ENCODE measurements at regions not wholly inside any gene's neighbourhood (a gene's known extent, or its start where the extent isn't known, plus 50 kb on each side); places are given as distances from the start of the nearest gene placed in this dataset.
"Not testable (repeated sequence)": the region's sequence is repeated elsewhere in the genome, so short reads cannot be mapped to it uniquely, and the experiment has no call there.

DNA sequence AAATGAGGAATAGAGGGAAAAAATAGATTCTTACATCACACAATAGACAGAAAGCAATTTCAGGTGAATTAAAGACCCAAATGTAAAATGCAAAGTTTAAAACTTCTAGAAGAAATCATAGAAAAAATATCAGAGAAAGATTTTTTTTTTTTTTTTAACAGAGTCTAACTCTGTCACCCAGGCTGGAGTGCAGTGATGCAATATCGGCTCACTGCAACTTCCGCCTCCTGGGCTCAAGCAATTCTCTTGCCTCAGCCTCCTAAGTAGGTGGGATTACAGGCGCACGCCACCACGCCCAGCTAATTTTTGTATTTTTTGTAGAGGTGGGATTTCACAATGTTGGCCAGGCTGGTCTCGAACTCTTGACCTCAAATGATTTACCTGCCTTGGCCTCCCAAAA, 141.8 kb downstream of the COPRS start:
- not testable (repeated sequence) for H3K4me3 ChIP-seq (ENCODE audit: low read length); H3K27ac ChIP-seq (ENCODE audit: low read length); H3K36me3 ChIP-seq (ENCODE audit: control insufficient read depth, insufficient read depth, low read length); DNase-seq (ENCODE audit: low read depth, low spot score); H3K4me1 ChIP-seq (ENCODE audit: control insufficient read depth, insufficient read depth, low read length); H3K27me3 ChIP-seq (ENCODE audit: control insufficient read depth, insufficient read depth, low read length); H3K9me3 ChIP-seq (ENCODE audit: control insufficient read depth, insufficient read depth, low read length)
- WGBS (ENCODE audit: insufficient coverage, insufficient read length), result no CpG with 5 or more reads among the region's 6 CpGs

DNA sequence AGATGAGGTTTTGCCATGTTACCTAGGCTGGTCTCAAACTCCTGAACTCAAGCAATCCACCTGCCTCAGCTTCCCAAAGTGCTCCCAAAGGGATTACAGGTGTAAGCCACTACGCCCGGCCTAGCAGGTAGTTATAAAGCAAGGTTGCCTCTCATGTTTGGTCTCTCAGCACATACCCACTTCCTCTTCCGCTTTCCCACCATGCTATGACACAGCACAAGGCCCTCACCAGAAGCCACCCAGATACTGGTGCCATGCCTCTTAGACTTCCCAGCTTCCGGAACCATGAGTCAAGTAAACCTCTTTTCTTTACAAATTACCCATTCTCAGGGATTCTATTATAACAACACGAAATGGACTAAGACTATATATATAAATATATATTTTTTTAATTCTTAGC, 143.6 kb downstream of the COPRS start:
- H3K27ac ChIP-seq (ENCODE audit: low read length), result no peak overlapping the region
- WGBS (ENCODE audit: insufficient coverage, insufficient read length), result no CpG with 5 or more reads among the region's 5 CpGs
- no peak overlapping the region for H3K4me3 ChIP-seq (ENCODE audit: low read length)
- no peak for DNase-seq (ENCODE audit: low read depth, low spot score)
- no peaks in the 10 kb centered on the region for H3K27me3 ChIP-seq (ENCODE audit: control insufficient read depth, insufficient read depth, low read length)
- no peaks in the 10 kb centered on the region for H3K9me3 ChIP-seq (ENCODE audit: control insufficient read depth, insufficient read depth, low read length)
- no peaks in the 10 kb centered on the region for H3K36me3 ChIP-seq (ENCODE audit: control insufficient read depth, insufficient read depth, low read length)
- H3K4me1 ChIP-seq (ENCODE audit: control insufficient read depth, insufficient read depth, low read length), result no peaks in the 10 kb centered on the region

DNA sequence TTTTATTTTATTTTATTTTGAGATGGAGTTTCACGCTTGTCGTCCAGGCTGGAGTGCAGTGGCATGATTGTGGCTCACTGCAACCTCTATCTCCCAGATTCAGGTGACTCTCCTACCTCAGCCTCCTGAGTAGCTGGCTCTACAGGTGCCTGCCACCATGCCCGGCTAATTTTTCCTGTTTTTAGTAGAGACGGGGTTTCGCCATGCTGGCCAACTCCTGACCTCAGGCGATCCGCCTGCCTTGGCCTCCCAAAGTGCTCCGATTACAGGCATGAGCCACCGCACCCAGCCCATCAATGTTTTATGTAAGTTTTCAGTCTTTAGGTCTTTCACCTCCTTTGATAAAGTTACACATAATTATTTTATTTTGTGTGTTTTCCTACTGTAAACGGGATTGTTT, 154.6 kb downstream of the COPRS start:
- Histone ChIP-seq H3K27me3 (ENCODE audit: control insufficient read depth, insufficient read depth, low read length) (no peaks in the 10 kb centered on the region), H3K9me3 (ENCODE audit: control insufficient read depth, insufficient read depth, low read length) (no peaks in the 10 kb centered on the region), H3K36me3 (ENCODE audit: control insufficient read depth, insufficient read depth, low read length) (no peaks in the 10 kb centered on the region), H3K27ac (ENCODE audit: low read length) (no peak overlapping the region), H3K4me3 (ENCODE audit: low read length) (no peak overlapping the region), H3K4me1 (ENCODE audit: control insufficient read depth, insufficient read depth, low read length) (no peaks in the 10 kb centered on the region)
- no CpG with 5 or more reads among the region's 10 CpGs for WGBS (ENCODE audit: insufficient coverage, insufficient read length)
- no peak for DNase-seq (ENCODE audit: low read depth, low spot score)

DNA sequence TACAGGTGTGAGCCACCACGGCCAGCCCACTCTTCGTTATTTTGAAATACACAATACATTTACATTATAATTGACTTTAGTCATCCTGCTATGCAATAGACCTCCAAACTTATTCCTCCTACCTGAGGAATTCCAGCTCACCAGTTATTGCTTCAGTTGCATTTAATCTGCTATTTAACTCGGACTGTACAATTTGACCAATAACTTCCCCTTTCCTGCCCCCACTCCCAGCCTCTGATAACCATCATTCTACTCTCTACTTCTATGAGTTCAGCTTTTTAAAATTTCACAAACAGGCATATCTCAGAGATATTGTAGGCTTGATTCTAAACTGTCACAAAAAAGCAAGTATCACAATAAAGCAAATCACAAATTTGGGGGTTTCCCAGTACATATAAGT, 157.0 kb downstream of the COPRS start:
- Histone ChIP-seq H3K27ac (ENCODE audit: low read length) (no peak overlapping the region), H3K4me1 (ENCODE audit: control insufficient read depth, insufficient read depth, low read length) (no peaks in the 10 kb centered on the region), H3K4me3 (ENCODE audit: low read length) (no peak overlapping the region), H3K36me3 (ENCODE audit: control insufficient read depth, insufficient read depth, low read length) (no peaks in the 10 kb centered on the region), H3K27me3 (ENCODE audit: control insufficient read depth, insufficient read depth, low read length) (no peaks in the 10 kb centered on the region), H3K9me3 (ENCODE audit: control insufficient read depth, insufficient read depth, low read length) (no peaks in the 10 kb centered on the region)
- DNase-seq (ENCODE audit: low read depth, low spot score), result no peak
- WGBS (ENCODE audit: insufficient coverage, insufficient read length), result no CpG with 5 or more reads among the region's 3 CpGs

DNA sequence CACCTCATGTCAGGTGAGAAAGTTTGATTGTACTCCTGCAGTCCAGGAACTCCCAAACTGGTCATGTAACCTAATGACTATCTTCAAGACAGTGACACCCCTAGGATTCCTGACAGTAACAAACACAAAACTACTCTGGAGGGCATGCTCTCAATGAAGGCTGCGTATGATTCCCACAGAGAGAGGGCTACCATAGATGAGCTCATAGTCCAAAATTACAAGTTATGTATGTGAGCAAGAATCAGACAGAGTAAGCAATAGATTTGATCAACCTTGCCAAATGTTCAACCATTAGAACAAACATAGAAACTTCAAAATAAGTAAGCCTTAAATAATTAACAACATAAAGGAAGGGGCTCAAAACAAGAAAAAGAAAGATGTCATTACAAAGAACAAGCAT, 158.1 kb downstream of the COPRS start:
- Histone ChIP-seq H3K9me3 (ENCODE audit: control insufficient read depth, insufficient read depth, low read length) (no peaks in the 10 kb centered on the region), H3K27ac (ENCODE audit: low read length) (no peak overlapping the region), H3K4me3 (ENCODE audit: low read length) (no peak overlapping the region), H3K36me3 (ENCODE audit: control insufficient read depth, insufficient read depth, low read length) (no peaks in the 10 kb centered on the region), H3K27me3 (ENCODE audit: control insufficient read depth, insufficient read depth, low read length) (no peaks in the 10 kb centered on the region), H3K4me1 (ENCODE audit: control insufficient read depth, insufficient read depth, low read length) (no peaks in the 10 kb centered on the region)
- DNase-seq (ENCODE audit: low read depth, low spot score), result no peak
- no CpG with 5 or more reads among the region's 1 CpG for WGBS (ENCODE audit: insufficient coverage, insufficient read length)

DNA sequence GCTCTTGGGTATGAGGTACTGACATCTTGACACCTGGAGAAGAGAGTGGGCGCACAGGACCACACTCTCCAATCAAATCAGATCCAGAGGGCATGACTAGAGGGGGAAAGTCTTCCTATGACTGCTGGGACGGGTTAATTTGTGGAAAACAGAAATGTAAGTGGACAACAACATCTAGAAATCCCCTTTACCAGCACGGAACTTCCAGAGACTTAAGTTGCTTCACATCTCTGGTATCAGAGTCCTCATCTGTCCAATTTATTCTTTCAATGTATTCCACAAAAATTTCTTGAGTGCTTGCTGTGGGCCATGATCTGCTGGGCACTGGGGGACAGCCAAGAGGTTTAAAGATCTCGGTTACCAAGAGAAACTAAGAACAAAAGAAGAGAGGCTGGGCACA, 159.2 kb downstream of the COPRS start:
- no peaks in the 10 kb centered on the region for H3K27me3 ChIP-seq (ENCODE audit: control insufficient read depth, insufficient read depth, low read length)
- no CpG with 5 or more reads among the region's 4 CpGs for WGBS (ENCODE audit: insufficient coverage, insufficient read length)
- no peaks in the 10 kb centered on the region for H3K36me3 ChIP-seq (ENCODE audit: control insufficient read depth, insufficient read depth, low read length)
- no peak for DNase-seq (ENCODE audit: low read depth, low spot score)
- H3K9me3 ChIP-seq (ENCODE audit: control insufficient read depth, insufficient read depth, low read length), result no peaks in the 10 kb centered on the region
- H3K27ac ChIP-seq (ENCODE audit: low read length), result no peak overlapping the region
- H3K4me1 ChIP-seq (ENCODE audit: control insufficient read depth, insufficient read depth, low read length), result no peaks in the 10 kb centered on the region
- H3K4me3 ChIP-seq (ENCODE audit: low read length), result no peak overlapping the region

DNA sequence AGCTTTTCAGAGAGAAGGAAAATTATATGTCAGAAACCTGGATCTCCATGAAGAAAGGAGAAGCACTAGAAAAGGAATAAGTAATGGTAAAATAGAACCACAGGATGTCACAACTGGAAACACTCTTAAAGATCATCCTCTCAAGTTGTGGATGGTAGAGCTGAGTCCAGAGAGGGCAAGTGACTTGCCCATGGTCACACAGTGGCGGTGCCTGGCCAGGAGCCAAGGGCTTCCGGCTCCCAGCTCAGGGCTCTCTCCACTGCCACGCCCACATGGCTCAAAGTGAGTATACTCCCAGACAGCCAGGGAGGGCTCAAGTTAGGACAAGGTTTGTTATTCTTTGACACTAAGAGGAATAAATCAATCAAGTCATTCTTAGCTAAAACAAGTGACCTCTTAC, 159.8 kb downstream of the COPRS start:
- Histone ChIP-seq H3K4me3 (ENCODE audit: low read length) (no peak overlapping the region), H3K27ac (ENCODE audit: low read length) (no peak overlapping the region), H3K36me3 (ENCODE audit: control insufficient read depth, insufficient read depth, low read length) (no peaks in the 10 kb centered on the region), H3K9me3 (ENCODE audit: control insufficient read depth, insufficient read depth, low read length) (no peaks in the 10 kb centered on the region), H3K4me1 (ENCODE audit: control insufficient read depth, insufficient read depth, low read length) (no peaks in the 10 kb centered on the region), H3K27me3 (ENCODE audit: control insufficient read depth, insufficient read depth, low read length) (no peaks in the 10 kb centered on the region)
- WGBS (ENCODE audit: insufficient coverage, insufficient read length), result no CpG with 5 or more reads among the region's 3 CpGs
- no peak for DNase-seq (ENCODE audit: low read depth, low spot score)

DNA sequence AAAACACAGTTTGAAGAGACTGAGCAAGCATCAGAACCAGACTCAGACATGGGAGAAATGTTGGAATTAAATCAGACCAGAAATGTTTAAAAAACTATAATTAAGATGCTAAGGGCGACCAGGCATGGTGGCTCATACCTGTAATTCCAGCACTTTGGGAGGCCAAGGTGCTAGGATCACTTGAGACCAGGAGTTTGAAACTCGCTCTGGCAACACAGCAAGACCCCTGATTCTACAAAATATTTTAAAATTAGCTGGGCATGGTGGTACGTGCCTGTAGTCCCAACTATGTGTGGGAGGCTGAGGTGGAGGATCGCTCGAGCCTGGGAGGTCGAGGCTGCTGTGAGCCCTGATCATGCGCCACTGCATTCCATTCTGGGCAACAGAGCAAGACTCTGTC, 160.3 kb downstream of the COPRS start:
- WGBS (ENCODE audit: insufficient coverage, insufficient read length), result no CpG with 5 or more reads among the region's 7 CpGs
- Histone ChIP-seq H3K27ac (ENCODE audit: low read length) (no peak overlapping the region), H3K4me1 (ENCODE audit: control insufficient read depth, insufficient read depth, low read length) (no peaks in the 10 kb centered on the region), H3K9me3 (ENCODE audit: control insufficient read depth, insufficient read depth, low read length) (no peaks in the 10 kb centered on the region), H3K27me3 (ENCODE audit: control insufficient read depth, insufficient read depth, low read length) (no peaks in the 10 kb centered on the region), H3K36me3 (ENCODE audit: control insufficient read depth, insufficient read depth, low read length) (no peaks in the 10 kb centered on the region), H3K4me3 (ENCODE audit: low read length) (no peak overlapping the region)
- no peak for DNase-seq (ENCODE audit: low read depth, low spot score)

DNA sequence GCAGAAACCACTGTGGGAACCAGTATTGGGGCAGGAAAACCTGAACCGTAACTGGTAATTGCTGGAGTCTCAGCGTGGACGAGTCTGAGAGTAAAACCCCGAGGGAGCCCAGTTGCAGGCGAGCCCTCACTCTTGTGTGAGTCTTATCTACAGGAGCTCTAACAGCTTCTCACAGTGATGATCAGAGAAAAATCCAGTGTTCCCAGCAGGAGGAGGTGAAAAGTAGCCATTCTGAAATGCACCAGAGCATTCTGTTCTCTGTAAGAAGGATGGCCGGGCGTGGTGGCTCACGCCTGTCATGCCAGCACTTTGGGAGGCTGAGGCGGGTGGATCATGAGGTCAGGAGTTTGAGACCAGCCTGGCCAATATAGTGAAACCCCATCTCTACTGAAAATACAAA, 161.2 kb downstream of the COPRS start:
- Histone ChIP-seq H3K4me3 (ENCODE audit: low read length) (no peak overlapping the region), H3K9me3 (ENCODE audit: control insufficient read depth, insufficient read depth, low read length) (no peaks in the 10 kb centered on the region), H3K27ac (ENCODE audit: low read length) (no peak overlapping the region), H3K36me3 (ENCODE audit: control insufficient read depth, insufficient read depth, low read length) (no peaks in the 10 kb centered on the region), H3K4me1 (ENCODE audit: control insufficient read depth, insufficient read depth, low read length) (no peaks in the 10 kb centered on the region), H3K27me3 (ENCODE audit: control insufficient read depth, insufficient read depth, low read length) (no peaks in the 10 kb centered on the region)
- no peak for DNase-seq (ENCODE audit: low read depth, low spot score)
- WGBS (ENCODE audit: insufficient coverage, insufficient read length), result no CpG with 5 or more reads among the region's 9 CpGs

DNA sequence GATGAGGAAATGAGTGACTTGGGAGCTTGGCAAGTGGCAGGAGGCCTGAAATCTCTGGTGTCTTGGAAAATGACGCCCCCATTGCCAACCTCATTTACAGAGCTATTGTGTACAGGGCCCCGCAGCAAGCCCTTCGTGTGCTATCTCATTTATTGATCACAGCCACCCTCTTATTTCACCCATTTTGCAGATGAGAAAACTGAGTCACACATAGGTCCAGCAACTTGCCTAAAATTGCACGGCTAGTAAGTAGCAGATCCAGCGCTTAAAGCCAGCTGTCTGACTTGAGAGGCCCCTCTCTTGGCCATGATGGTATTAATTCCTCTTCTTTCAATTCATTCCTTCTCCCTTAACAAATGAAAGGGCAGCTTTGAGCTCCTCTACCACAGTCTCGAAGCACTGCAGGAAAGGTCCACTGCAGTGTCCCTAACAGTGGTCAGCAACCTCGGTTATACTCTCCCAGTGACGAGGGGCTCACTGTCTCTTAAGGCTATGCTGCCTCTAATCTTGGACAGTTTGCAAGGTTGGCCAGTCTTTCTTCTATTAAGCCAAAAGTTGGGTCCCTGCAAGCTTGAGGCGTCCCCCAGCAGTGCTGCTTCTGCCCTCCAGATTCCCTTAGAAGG, 162.2 kb downstream of the COPRS start:
- WGBS (ENCODE audit: insufficient coverage, insufficient read length), result no CpG with 5 or more reads among the region's 9 CpGs
- H3K27me3 ChIP-seq (ENCODE audit: control insufficient read depth, insufficient read depth, low read length), result no peaks in the 10 kb centered on the region
- no peak for DNase-seq (ENCODE audit: low read depth, low spot score)
- H3K4me3 ChIP-seq (ENCODE audit: low read length), result no peak overlapping the region
- H3K27ac ChIP-seq (ENCODE audit: low read length), result no peak overlapping the region
- no peaks in the 10 kb centered on the region for H3K4me1 ChIP-seq (ENCODE audit: control insufficient read depth, insufficient read depth, low read length)
- H3K36me3 ChIP-seq (ENCODE audit: control insufficient read depth, insufficient read depth, low read length), result no peaks in the 10 kb centered on the region
- no peaks in the 10 kb centered on the region for H3K9me3 ChIP-seq (ENCODE audit: control insufficient read depth, insufficient read depth, low read length)

DNA sequence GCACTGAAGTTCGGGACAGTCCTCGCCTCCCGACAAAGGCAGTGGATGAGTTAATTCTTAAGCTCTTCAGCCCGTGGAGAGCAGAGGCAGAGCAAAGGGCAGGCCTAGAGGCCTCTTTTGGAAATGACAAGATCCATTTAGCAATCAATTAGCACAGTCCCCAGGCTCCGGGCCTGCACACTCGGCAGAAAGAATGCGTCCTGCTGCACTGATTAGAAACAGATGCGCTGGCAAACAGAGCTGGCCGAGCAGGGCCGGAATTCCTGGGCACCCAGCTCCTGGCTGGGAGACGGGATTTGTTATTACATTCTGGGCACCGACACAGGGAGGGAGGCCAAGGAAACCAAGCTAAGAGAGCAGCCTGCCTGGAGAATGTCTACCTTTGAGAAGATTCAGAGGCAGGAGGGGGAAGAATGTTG, 162.9 kb downstream of the COPRS start:
- no peaks in the 10 kb centered on the region for H3K27me3 ChIP-seq (ENCODE audit: control insufficient read depth, insufficient read depth, low read length)
- no peaks in the 10 kb centered on the region; the same call in 1 of the 2 replicates for H3K4me1 ChIP-seq (ENCODE audit: control insufficient read depth, insufficient read depth, low read length)
- H3K4me3 ChIP-seq (ENCODE audit: low read length), result no peak overlapping the region
- H3K27ac ChIP-seq (ENCODE audit: low read length), result no peak overlapping the region
- WGBS (ENCODE audit: insufficient coverage, insufficient read length), result no CpG with 5 or more reads among the region's 12 CpGs
- H3K9me3 ChIP-seq (ENCODE audit: control insufficient read depth, insufficient read depth, low read length), result no peaks in the 10 kb centered on the region
- peak; percentile 5 for DNase-seq (ENCODE audit: low read depth, low spot score)
- no peaks in the 10 kb centered on the region for H3K36me3 ChIP-seq (ENCODE audit: control insufficient read depth, insufficient read depth, low read length)
